ENCODE measurements at regions not wholly inside any gene's neighbourhood (a gene's known extent, or its start where the extent isn't known, plus 50 kb on each side); places are given as distances from the start of the nearest gene placed in this dataset.
"Not testable (repeated sequence)": the region's sequence is repeated elsewhere in the genome, so short reads cannot be mapped to it uniquely, and the experiment has no call there.

- no peak for DNase-seq
Observed at GRCh38 chr2:184031402-184032147, 566.8 kb upstream of the ZNF804A start.

- DNase-seq, result no peak
Observed at GRCh38 chr2:184032983-184033382, 565.3 kb upstream of the ZNF804A start.

GRCh38 chr2:184037273-184037672 lies 561.1 kb upstream of the ZNF804A start:
- no peak for DNase-seq

- no peak for DNase-seq
Observed at GRCh38 chr2:184039493-184039892, 558.8 kb upstream of the ZNF804A start.

GRCh38 chr2:184040230-184040629 lies 558.1 kb upstream of the ZNF804A start:
- no peak for DNase-seq

GRCh38 chr2:184041077-184041476 lies 557.3 kb upstream of the ZNF804A start:
- DNase-seq, result no peak

- no peak for DNase-seq
Observed at GRCh38 chr2:184041777-184042176, 556.6 kb upstream of the ZNF804A start.

- no peak for DNase-seq
Observed at GRCh38 chr2:184047536-184047935, 550.8 kb upstream of the ZNF804A start.

- DNase-seq, result no peak
Observed at GRCh38 chr2:184049566-184049965, 548.8 kb upstream of the ZNF804A start.

GRCh38 chr2:184053326-184053725 lies 545.0 kb upstream of the ZNF804A start:
- DNase-seq, result no peak

- DNase-seq, result not testable (repeated sequence)
Observed at GRCh38 chr2:184054419-184054818, 543.9 kb upstream of the ZNF804A start.

- no peak for DNase-seq
Observed at GRCh38 chr2:184057910-184058309, 540.4 kb upstream of the ZNF804A start.

- DNase-seq, result not testable (repeated sequence)
Observed at GRCh38 chr2:184060268-184060667, 538.1 kb upstream of the ZNF804A start.

- no peak for DNase-seq
Observed at GRCh38 chr2:184067502-184067901, 530.8 kb upstream of the ZNF804A start.

GRCh38 chr2:184072470-184072869 lies 525.9 kb upstream of the ZNF804A start:
- DNase-seq, result no peak

- DNase-seq, result no peak
Observed at GRCh38 chr2:184078496-184078895, 519.8 kb upstream of the ZNF804A start.

GRCh38 chr2:184091456-184091855 lies 506.9 kb upstream of the ZNF804A start:
- no peak for DNase-seq

GRCh38 chr2:184113696-184114403 lies 484.5 kb upstream of the ZNF804A start:
- no peak for DNase-seq

- no peak for DNase-seq
Observed at GRCh38 chr2:184114439-184114838, 483.9 kb upstream of the ZNF804A start.

- no peak for DNase-seq
Observed at GRCh38 chr2:184119989-184120800, 478.1 kb upstream of the ZNF804A start.

GRCh38 chr2:184125867-184126266 lies 472.5 kb upstream of the ZNF804A start:
- no peak for DNase-seq

GRCh38 chr2:184129073-184129472 lies 469.3 kb upstream of the ZNF804A start:
- no peak for DNase-seq

- no peak for DNase-seq
Observed at GRCh38 chr2:184137955-184138354, 460.4 kb upstream of the ZNF804A start.

GRCh38 chr2:184141866-184142265 lies 456.5 kb upstream of the ZNF804A start:
- no peak for DNase-seq
